GM12875 (cell line): ENCODE measurements at regions not wholly inside any gene's neighbourhood (a gene's known extent, or its start where the extent isn't known, plus 50 kb on each side); places are given as distances from the start of the nearest gene placed in this dataset.

Experiments
- H3K4me3 ChIP-seq: one replicate; pipeline ENCODE4 v1.5.1; 2011; ENCODE audit warnings: low read depth, low read length, control low read depth
- TF ChIP-seq, protein P1 (sequence below): IDR thresholded peaks from 2 replicates; pipeline ENCODE4 v1.5.1; 2011; ENCODE audit warnings: low read depth, mild to moderate bottlenecking, control low read depth, inconsistent platforms, low read length, moderate library complexity, borderline replicate concordance; ENCODE audit not compliant: insufficient read depth

DNA sequence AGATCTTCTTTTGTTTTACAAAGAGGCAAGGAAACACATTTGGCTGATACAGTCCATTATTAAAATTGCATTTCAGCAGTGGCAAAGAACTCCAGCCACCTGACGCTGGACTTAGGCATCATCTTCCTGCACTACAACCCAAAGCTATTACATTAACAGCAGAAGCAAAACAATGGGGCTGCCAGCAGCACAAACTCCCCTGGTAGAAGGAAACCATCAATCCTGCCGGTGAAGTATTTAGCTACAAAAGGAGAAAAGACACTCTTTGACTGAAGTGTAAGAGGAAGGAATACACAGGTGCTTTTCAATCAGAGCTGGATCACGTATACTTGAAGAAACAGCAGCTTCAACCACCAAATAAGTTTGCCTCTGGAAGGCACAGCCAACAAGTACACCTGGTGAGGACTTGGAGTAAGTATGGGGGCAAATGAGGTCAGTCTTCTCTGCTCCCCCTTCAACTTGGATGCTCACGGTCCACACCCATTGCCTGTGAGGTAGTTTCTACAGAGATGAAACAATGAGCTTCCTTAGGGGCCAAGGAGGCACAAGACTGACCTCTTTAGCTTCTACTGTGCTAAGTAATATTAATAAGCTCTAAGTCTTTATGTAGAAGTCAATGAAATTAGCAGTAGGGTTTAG lies 125.9 kb upstream of the FOXN3 start:
- TF ChIP-seq, protein P1, sequence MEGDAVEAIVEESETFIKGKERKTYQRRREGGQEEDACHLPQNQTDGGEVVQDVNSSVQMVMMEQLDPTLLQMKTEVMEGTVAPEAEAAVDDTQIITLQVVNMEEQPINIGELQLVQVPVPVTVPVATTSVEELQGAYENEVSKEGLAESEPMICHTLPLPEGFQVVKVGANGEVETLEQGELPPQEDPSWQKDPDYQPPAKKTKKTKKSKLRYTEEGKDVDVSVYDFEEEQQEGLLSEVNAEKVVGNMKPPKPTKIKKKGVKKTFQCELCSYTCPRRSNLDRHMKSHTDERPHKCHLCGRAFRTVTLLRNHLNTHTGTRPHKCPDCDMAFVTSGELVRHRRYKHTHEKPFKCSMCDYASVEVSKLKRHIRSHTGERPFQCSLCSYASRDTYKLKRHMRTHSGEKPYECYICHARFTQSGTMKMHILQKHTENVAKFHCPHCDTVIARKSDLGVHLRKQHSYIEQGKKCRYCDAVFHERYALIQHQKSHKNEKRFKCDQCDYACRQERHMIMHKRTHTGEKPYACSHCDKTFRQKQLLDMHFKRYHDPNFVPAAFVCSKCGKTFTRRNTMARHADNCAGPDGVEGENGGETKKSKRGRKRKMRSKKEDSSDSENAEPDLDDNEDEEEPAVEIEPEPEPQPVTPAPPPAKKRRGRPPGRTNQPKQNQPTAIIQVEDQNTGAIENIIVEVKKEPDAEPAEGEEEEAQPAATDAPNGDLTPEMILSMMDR: no peak
- H3K4me3 ChIP-seq: no peak overlapping the region

DNA sequence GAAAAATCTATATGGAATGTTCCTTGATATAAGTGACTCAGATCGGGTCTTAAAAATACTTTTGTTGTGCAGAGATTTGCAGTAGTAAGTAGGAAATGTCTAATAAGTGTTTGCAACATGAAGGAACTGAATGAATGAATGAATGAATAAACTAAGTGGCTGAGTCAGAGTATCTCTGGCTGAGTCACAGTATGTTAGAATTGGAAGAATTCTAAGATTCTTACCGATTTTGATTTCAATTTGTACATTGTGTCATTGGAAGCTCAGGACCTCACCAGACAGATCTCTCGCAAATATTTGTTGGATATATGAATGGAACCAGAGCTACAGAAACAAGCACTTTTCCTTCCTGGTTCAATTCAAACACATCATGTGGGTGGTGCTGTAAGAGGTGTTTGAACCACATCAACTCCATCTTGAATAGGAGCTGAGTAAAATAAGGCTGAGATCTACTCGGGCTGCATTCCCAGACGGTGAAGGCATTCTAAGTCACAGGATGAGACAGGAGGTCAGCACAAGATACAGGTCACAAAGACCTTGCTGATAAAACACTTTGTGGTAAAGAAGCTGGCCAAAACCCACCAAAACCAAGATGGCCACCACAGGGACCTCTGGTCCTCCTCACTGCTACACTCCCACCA lies 123.9 kb upstream of the FOXN3 start:
- H3K4me3 ChIP-seq: no peak overlapping the region
- TF ChIP-seq, protein P1: no peak

DNA sequence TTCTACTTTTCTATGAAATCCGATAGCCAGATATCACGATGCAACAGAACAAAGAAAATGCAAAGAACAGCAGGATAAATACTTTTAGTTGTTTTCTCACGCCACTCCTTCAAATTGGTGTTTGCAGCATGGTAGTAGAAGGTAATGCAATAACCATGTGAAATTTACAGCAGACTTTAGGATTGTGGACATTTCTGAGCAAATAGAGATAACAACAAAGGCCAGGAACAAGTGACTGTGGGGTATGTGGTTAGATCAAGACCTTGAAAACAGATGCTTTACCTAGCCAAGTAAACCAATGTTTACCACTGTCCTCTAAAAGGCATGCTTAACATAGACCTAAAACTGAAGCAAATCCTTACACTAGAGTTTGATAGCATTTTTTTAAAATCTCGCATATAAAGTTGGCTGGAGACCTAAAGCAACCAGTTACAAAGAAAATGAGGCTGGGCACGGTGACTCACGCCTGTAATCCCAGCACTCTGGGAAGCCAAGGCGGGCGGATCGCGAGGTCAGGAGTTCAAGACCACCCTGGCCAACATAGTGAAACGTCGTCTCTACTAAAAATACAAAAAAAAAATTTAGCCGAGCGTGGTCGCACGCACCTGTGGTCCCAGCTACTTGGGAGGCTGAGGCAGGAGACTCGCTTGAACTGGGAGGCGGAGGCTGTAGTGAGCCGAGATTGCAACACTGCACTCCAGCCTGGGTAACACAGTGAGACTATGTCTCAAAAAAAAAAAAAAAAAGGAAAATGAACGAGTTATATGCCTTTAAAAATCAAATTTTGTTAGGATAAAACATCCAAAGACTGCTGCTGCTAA lies 123.2 kb upstream of the FOXN3 start:
- H3K4me3 ChIP-seq: no peak overlapping the region
- TF ChIP-seq, protein P1: no peak

DNA sequence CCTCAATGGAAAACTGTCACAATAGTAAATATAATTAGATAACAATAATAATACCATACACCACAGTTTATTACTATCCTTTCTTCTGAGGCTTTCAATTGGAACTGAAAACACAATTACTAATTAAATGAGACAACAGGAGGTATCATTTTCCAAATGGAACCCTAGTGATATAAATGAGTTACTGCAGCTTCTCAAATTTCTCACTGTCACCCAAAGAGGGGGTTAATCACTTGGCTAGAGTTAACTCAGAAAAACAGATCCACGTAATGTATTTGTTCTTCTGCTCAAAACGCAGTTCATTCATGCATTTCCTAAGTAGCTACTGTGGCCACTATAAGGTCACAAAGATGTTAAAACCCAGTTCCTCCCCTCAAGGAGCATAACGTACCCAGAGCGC lies 120.9 kb upstream of the FOXN3 start:
- TF ChIP-seq, protein P1: no peak
- no peak overlapping the region for H3K4me3 ChIP-seq

DNA sequence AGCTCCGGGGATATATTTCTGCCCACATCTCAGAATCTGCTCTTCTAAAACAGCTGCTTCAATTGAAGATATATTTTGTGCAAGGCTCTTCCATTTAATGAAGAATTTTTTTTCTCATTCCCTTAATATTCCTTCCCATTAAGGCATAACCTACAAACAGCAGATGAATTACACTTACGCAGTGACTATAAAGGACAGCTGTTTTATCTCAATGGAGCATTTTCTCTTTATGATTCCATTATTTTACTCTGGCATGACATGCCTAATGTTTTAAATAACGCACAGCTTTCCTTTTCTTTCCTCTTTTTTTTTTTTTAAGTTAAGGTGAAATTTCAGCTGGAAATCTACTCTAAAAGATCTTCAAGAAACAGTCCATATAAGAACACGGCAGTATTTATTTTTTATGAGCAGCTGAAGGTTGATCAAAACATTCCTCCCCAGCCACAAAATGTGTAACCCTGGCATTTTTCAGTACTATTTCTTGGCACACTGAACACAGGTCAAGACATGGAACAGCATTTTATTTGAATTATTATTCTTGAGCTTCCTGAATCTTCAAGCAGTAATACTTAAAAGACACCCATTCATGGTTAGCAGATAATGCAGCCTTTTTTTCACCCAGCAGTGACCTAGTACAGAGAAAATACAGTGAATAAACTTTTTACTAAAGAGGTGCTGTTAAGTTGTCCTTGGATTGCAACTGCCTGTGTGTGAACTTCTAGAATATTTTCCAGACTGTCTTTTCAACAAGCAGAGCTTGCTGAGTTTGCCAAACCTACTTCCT lies 118.1 kb upstream of the FOXN3 start:
- H3K4me3 ChIP-seq: no peak overlapping the region
- TF ChIP-seq, protein P1: no peak

DNA sequence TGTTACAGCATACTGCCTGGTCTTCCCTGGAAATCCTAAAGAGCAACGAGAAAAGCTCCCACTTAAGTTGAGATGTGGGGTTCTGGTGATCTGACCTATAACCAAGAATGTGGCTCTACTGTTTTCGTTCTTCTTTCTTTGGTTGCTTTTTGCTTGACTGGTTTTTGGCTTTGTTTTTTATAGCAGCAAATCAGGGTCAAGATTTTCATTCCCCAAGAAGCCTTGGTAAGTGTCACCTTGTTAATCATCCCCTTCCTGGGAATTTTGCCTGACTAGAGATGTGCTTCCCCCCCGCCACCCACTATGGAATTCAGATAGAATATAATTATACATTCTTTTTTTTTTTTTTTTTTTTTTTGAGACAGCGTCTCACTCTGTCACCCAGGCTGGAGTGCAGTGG lies 116.7 kb upstream of the FOXN3 start:
- TF ChIP-seq, protein P1: no peak
- no peak overlapping the region for H3K4me3 ChIP-seq
